ENCODE measurements at regions not wholly inside any gene's neighbourhood (a gene's known extent, or its start where the extent isn't known, plus 50 kb on each side); places are given as distances from the start of the nearest gene placed in this dataset.
A peak's percentile ranks its signal among the peaks of the same experiment; 100 is the strongest.

DNA sequence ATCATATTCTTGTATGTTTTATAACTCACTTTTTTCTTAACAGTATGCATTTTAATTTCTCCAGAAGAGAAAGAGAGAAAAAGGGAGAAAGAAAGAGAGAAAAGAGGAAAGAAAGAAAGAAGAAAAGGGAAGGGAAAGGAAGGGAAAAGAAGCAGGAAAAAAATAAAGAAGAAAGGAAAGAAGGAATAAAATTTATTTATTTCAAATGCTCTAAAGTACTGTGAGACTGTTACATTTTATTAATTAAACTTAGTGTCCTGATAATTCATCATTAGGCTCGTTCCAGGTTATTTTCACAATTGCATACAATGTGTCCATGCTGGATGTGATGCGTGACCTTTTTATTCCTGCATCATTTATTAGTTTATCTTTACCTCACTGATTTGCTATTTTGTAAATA lies 1023.4 kb upstream of the KLHL29 start:
- peaks cover 3% of the 10 kb centered on the region for H3K27me3 Mint-ChIP-seq (ENCODE audit: insufficient read depth, unreplicated experiment)
- H3K9me3 Mint-ChIP-seq (ENCODE audit: unreplicated experiment), result no peaks in the 10 kb centered on the region
- no peaks in the 10 kb centered on the region for H3K4me1 Mint-ChIP-seq (ENCODE audit: low read depth, unreplicated experiment)
- no peak overlapping the region for H3K4me3 Mint-ChIP-seq (ENCODE audit: unreplicated experiment)
- H3K36me3 ChIP-seq (ENCODE audit: control insufficient read depth, insufficient read depth, low read length), result no peaks in the 10 kb centered on the region
- H3K4me3 ChIP-seq (ENCODE audit: low read depth, low read length), result no peak overlapping the region
- H3K27ac Mint-ChIP-seq (ENCODE audit: unreplicated experiment), result no peak overlapping the region
- H3K4me1 ChIP-seq, result no peaks in the 10 kb centered on the region
- H3K9me3 ChIP-seq, result no peaks in the 10 kb centered on the region
- TF ChIP-seq, protein P1, sequence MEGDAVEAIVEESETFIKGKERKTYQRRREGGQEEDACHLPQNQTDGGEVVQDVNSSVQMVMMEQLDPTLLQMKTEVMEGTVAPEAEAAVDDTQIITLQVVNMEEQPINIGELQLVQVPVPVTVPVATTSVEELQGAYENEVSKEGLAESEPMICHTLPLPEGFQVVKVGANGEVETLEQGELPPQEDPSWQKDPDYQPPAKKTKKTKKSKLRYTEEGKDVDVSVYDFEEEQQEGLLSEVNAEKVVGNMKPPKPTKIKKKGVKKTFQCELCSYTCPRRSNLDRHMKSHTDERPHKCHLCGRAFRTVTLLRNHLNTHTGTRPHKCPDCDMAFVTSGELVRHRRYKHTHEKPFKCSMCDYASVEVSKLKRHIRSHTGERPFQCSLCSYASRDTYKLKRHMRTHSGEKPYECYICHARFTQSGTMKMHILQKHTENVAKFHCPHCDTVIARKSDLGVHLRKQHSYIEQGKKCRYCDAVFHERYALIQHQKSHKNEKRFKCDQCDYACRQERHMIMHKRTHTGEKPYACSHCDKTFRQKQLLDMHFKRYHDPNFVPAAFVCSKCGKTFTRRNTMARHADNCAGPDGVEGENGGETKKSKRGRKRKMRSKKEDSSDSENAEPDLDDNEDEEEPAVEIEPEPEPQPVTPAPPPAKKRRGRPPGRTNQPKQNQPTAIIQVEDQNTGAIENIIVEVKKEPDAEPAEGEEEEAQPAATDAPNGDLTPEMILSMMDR (IDR thresholded peaks at IDR 0.05; ENCODE audit: insufficient read depth in 1 of 2, low read depth in 1 of 2, low read length in 1 of 2, severe bottlenecking in 1 of 2, unreplicated experiment in 1 of 2), result no peak
- H3K36me3 Mint-ChIP-seq (ENCODE audit: insufficient read depth, unreplicated experiment), result no peaks in the 10 kb centered on the region
- no TSS peak for BruUV-seq (replicated peaks)
- CTCF ChIA-PET, result no interaction called here
- H3K27me3 ChIP-seq (replicated peaks; ENCODE audit: control insufficient read depth, insufficient read depth, low read length), result no peaks in the 10 kb centered on the region; the same call in 1 of the 2 replicates
- DNase-seq, result no peak
- POLR2A ChIA-PET, result no interaction called here
- intact Hi-C loops (cut with micrococcal nuclease; ENCODE audit: unreplicated experiment), result no loop called here

GRCh38 chr2:22375096-22375495 lies 1009.9 kb upstream of the KLHL29 start:
- no peaks in the 10 kb centered on the region for H3K4me1 Mint-ChIP-seq (ENCODE audit: low read depth, unreplicated experiment)
- no peak overlapping the region for H3K27ac Mint-ChIP-seq (ENCODE audit: unreplicated experiment)
- H3K4me1 ChIP-seq, result no peaks in the 10 kb centered on the region
- H3K27me3 Mint-ChIP-seq (ENCODE audit: insufficient read depth, unreplicated experiment), result peaks cover under 1% of the 10 kb centered on the region
- TF ChIP-seq, protein P1 (IDR thresholded peaks at IDR 0.05; ENCODE audit: insufficient read depth in 1 of 2, low read depth in 1 of 2, low read length in 1 of 2, severe bottlenecking in 1 of 2, unreplicated experiment in 1 of 2), result peak in 1 of 2 experiments; percentile 35
- no peaks in the 10 kb centered on the region for H3K9me3 Mint-ChIP-seq (ENCODE audit: unreplicated experiment)
- H3K36me3 ChIP-seq (ENCODE audit: control insufficient read depth, insufficient read depth, low read length), result no peaks in the 10 kb centered on the region
- H3K4me3 ChIP-seq (ENCODE audit: low read depth, low read length), result no peak overlapping the region
- no TSS peak for BruUV-seq (replicated peaks)
- H3K4me3 Mint-ChIP-seq (ENCODE audit: unreplicated experiment), result no peak overlapping the region
- no peaks in the 10 kb centered on the region for H3K9me3 ChIP-seq
- ChIA-PET CTCF (no interaction called here), POLR2A (no interaction called here)
- no peaks in the 10 kb centered on the region for H3K27me3 ChIP-seq (replicated peaks; ENCODE audit: control insufficient read depth, insufficient read depth, low read length)
- no peaks in the 10 kb centered on the region for H3K36me3 Mint-ChIP-seq (ENCODE audit: insufficient read depth, unreplicated experiment)
- intact Hi-C loops (cut with micrococcal nuclease; ENCODE audit: unreplicated experiment), result no loop called here
- peak; percentile 18 to 30 for DNase-seq

DNA sequence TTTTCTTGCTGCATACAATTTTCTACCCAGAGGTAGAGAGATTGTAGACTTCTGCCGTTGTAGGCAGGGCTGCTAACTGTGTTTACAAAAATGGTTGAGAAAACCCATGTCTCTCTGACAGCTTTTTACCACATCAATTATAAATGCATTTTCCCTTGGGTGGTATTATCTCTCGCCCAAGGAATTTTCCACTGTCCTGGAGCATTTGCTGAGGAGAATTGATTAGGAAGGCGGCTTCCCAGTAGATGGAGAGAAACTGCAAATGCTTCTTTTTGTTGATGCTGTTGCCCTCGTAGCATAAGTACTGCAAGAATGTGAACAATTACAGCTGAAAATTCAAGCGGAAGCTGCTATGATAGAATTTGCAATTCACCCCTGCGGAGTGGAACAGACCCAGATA lies 1007.7 kb upstream of the KLHL29 start:
- H3K4me1 ChIP-seq, result no peaks in the 10 kb centered on the region
- intact Hi-C loops (cut with micrococcal nuclease; ENCODE audit: unreplicated experiment), result no loop called here
- no peaks in the 10 kb centered on the region for H3K9me3 Mint-ChIP-seq (ENCODE audit: unreplicated experiment)
- no TSS peak for BruUV-seq (replicated peaks)
- H3K4me3 Mint-ChIP-seq (ENCODE audit: unreplicated experiment), result no peak overlapping the region
- H3K36me3 Mint-ChIP-seq (ENCODE audit: insufficient read depth, unreplicated experiment), result no peaks in the 10 kb centered on the region
- H3K36me3 ChIP-seq (ENCODE audit: control insufficient read depth, insufficient read depth, low read length), result no peaks in the 10 kb centered on the region
- H3K4me3 ChIP-seq (ENCODE audit: low read depth, low read length), result no peak overlapping the region
- no peaks in the 10 kb centered on the region for H3K27me3 ChIP-seq (replicated peaks; ENCODE audit: control insufficient read depth, insufficient read depth, low read length)
- ChIA-PET POLR2A (no interaction called here), CTCF (no interaction called here)
- TF ChIP-seq, protein P1 (IDR thresholded peaks at IDR 0.05; ENCODE audit: insufficient read depth in 1 of 2, low read depth in 1 of 2, low read length in 1 of 2, severe bottlenecking in 1 of 2, unreplicated experiment in 1 of 2), result no peak
- no peak overlapping the region for H3K27ac Mint-ChIP-seq (ENCODE audit: unreplicated experiment)
- no peak for DNase-seq
- peaks cover 9% of the 10 kb centered on the region for H3K27me3 Mint-ChIP-seq (ENCODE audit: insufficient read depth, unreplicated experiment)
- H3K9me3 ChIP-seq, result no peaks in the 10 kb centered on the region
- H3K4me1 Mint-ChIP-seq (ENCODE audit: low read depth, unreplicated experiment), result no peaks in the 10 kb centered on the region

Data from Caco-2 (cell line).